Smooth muscle cell (in vitro differentiated cells): ENCODE measurements at regions not wholly inside any gene's neighbourhood (a gene's known extent, or its start where the extent isn't known, plus 50 kb on each side); places are given as distances from the start of the nearest gene placed in this dataset.

Experiments used
- DNase-seq: peaks from one replicate; lab custom pipeline; 2025; ENCODE audit not compliant: unreplicated experiment; lab: John Stamatoyannopoulos, UW
- H2AFZ ChIP-seq: fragments of 200-600 bp; sonication (generic); 2 replicates; pipeline ENCODE4 v1.6.0; 2016; ENCODE audit warnings: antibody characterized with exemption, low read depth, mild to moderate bottlenecking
- H3F3A ChIP-seq: fragments of 200-600 bp; sonication (generic); 2 replicates; pipeline ENCODE4 v1.6.0; 2017; ENCODE audit warnings: antibody characterized with exemption, low read depth
- H3K27ac ChIP-seq: fragments of 200-600 bp; sonication (generic); 2 replicates; pipeline ENCODE4 v1.5.1; 2016; ENCODE audit warnings: low read depth, mild to moderate bottlenecking
- H3K27me3 ChIP-seq: fragments of 200-600 bp; sonication (generic); 2 replicates; pipeline ENCODE4 v1.6.1; 2016; ENCODE audit warnings: low read depth, mild to moderate bottlenecking
- H3K36me3 ChIP-seq: fragments of 200-600 bp; sonication (generic); 2 replicates; pipeline ENCODE4 v1.5.1; 2016; ENCODE audit warnings: low read depth
- H3K4me1 ChIP-seq: fragments of 200-600 bp; sonication (generic); 2 replicates; pipeline ENCODE4 v1.5.1; 2016; ENCODE audit warnings: low read depth
- H3K4me2 ChIP-seq: fragments of 200-600 bp; sonication (generic); 2 replicates; pipeline ENCODE4 v1.6.0; 2016; ENCODE audit warnings: mild to moderate bottlenecking
- H3K4me3 ChIP-seq: fragments of 200-600 bp; sonication (generic); 2 replicates; pipeline ENCODE4 v1.5.1; 2016; ENCODE audit warnings: mild to moderate bottlenecking
- H3K79me2 ChIP-seq: fragments of 200-600 bp; sonication (generic); 2 replicates; pipeline ENCODE4 v1.6.0; 2016; ENCODE audit warnings: low read depth, mild to moderate bottlenecking
- H3K9ac ChIP-seq: fragments of 200-600 bp; sonication (generic); 2 replicates; pipeline ENCODE4 v1.6.0; 2016; ENCODE audit warnings: low read depth
- H3K9me3 ChIP-seq: fragments of 200-600 bp; sonication (generic); replicated peaks from 2 replicates; pipeline ENCODE4 v1.5.1; 2016; ENCODE audit warnings: low read depth
- H4K20me1 ChIP-seq: fragments of 200-600 bp; sonication (generic); 2 replicates; pipeline ENCODE4 v1.6.0; 2016; ENCODE audit warnings: low read depth
- WGBS: methylation state at CpG from one replicate; pipeline ENCODE4 v1.1.7; 2016; ENCODE audit warnings: low lambda C conversion rate; 5-methylcytosine and 5-hydroxymethylcytosine counted together
- TF ChIP-seq, protein P1 (sequence below): fragments of 200-600 bp; sonication (generic); IDR thresholded peaks from 2 replicates; pipeline ENCODE4 v1.5.1; 2017; ENCODE audit warnings: borderline replicate concordance, mild to moderate bottlenecking, antibody characterized with exemption; ENCODE audit not compliant: insufficient read depth, poor library complexity, severe bottlenecking

DNA sequence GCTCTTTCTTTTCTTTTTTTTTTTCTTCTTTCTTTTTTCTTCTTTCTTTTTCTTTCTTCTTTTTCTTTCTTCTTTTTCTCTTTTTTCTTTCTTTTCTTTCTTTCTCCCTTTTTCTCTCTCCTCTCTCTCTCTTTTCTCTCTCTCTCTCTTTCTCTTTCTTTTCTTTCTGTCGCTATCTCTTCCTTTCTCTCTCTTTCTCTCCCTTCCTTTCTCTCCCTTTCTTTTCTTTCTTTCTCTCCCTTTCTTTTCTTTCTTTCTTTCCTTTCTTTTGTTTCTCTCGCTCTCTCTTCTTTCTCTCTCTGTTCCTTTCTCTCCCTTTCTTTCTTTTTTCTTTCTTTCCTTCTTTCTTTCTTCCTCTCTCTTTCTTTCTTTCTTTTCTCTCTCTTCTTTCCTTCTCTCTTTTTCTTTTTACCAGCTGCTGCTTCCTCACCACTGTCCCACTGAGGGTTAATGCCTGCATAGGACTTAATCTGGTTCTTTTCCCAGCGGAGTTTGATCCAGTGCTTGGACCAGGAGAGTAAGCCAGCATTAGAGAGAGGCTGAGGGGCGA is 145.4 kb upstream of the SIX2 start:
- H3K4me3 ChIP-seq = no peak overlapping the region
- H3K9me3 ChIP-seq = no peaks in the 10 kb centered on the region
- H3K9ac ChIP-seq = no peak overlapping the region
- H3K4me2 ChIP-seq = no peak overlapping the region
- H4K20me1 ChIP-seq = no peaks in the 10 kb centered on the region
- H3K27me3 ChIP-seq = peaks cover 22% of the 10 kb centered on the region
- TF ChIP-seq, protein P1, sequence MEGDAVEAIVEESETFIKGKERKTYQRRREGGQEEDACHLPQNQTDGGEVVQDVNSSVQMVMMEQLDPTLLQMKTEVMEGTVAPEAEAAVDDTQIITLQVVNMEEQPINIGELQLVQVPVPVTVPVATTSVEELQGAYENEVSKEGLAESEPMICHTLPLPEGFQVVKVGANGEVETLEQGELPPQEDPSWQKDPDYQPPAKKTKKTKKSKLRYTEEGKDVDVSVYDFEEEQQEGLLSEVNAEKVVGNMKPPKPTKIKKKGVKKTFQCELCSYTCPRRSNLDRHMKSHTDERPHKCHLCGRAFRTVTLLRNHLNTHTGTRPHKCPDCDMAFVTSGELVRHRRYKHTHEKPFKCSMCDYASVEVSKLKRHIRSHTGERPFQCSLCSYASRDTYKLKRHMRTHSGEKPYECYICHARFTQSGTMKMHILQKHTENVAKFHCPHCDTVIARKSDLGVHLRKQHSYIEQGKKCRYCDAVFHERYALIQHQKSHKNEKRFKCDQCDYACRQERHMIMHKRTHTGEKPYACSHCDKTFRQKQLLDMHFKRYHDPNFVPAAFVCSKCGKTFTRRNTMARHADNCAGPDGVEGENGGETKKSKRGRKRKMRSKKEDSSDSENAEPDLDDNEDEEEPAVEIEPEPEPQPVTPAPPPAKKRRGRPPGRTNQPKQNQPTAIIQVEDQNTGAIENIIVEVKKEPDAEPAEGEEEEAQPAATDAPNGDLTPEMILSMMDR = no peak
- H3K27ac ChIP-seq = no peak overlapping the region
- 79% methylated on average over 4 of the region's 4 CpGs for WGBS
- H3K36me3 ChIP-seq = no peaks in the 10 kb centered on the region
- no peak overlapping the region for H2AFZ ChIP-seq
- H3K4me1 ChIP-seq = no peaks in the 10 kb centered on the region
- no peak for DNase-seq
- no peaks in the 10 kb centered on the region for H3F3A ChIP-seq
- no peaks in the 10 kb centered on the region for H3K79me2 ChIP-seq

DNA sequence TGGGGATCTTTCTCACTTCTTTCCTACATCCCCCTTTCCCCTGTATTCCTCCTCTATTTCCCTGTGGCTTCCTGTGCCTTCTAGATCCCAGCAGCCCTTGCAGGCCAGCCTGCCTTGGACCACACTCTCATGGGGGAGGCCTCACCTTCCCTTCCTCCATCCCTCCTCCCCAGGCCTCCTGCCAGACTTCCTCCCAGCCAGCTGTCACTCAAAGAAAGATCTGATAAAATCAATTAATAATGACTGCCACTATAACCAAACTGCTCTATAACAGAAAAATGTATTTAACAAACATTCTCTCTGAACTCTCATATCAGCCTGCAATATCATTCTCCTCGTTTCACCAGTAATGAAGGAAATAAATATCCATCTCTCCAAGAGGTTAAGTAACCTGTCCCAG is 144.9 kb upstream of the SIX2 start:
- no peak overlapping the region for H2AFZ ChIP-seq
- H3K4me3 ChIP-seq = no peak overlapping the region
- no peaks in the 10 kb centered on the region for H3K4me1 ChIP-seq
- H3K79me2 ChIP-seq = no peaks in the 10 kb centered on the region
- H3K36me3 ChIP-seq = no peaks in the 10 kb centered on the region
- H3F3A ChIP-seq = no peaks in the 10 kb centered on the region
- H3K4me2 ChIP-seq = no peak overlapping the region
- TF ChIP-seq, protein P1 = no peak
- WGBS = 86% methylated on average over 1 of the region's 1 CpG
- H3K27ac ChIP-seq = no peak overlapping the region
- no peaks in the 10 kb centered on the region for H3K9me3 ChIP-seq
- no peak overlapping the region for H3K9ac ChIP-seq
- no peaks in the 10 kb centered on the region for H4K20me1 ChIP-seq
- H3K27me3 ChIP-seq = peaks cover 22% of the 10 kb centered on the region
- DNase-seq = no peak

DNA sequence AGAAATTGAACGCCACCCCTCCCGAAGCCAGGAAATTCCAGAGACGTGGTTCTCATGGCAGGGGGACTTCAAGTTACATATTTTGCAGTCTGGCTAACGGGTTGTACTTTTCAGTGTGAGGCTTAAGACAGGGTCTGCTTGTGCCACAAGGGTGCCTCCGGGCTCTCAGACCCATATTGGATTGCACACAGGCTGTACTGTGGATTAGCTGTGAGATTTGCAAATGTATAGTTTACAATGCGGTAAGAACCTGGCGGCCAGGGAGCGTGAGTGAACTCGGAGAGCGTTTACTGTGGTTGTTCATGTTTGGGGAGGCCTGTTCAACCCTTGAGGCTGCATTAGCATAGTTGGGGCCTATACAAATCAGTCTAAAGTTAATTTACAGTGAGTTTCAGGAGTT is 143.9 kb upstream of the SIX2 start:
- H3K27me3 ChIP-seq = peaks cover 19% of the 10 kb centered on the region
- 90% methylated on average over 10 of the region's 10 CpGs for WGBS

DNA sequence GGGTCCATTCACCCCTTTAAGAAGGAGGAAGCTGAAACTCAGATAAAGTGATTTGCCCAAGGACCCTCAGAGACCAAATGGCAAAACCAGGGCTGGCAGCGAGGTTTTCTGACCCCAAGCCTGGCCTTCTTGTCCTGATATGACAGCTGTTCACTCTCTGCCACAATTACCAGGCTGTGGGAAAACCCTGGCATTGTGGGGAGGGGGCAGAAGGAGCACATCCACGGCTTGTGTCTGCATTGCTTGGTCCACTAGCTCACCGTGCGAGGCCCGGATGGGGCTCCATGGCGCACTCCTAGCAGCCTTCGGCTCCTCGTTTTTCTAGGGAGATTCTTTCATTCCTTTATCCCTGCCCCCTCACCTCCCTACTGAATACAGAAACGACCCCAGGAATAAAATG is 143.4 kb upstream of the SIX2 start:
- WGBS = 85% methylated on average over 9 of the region's 9 CpGs
- no peaks in the 10 kb centered on the region for H3K36me3 ChIP-seq
- no peak overlapping the region for H2AFZ ChIP-seq
- H3K27ac ChIP-seq = no peak overlapping the region
- H3K9me3 ChIP-seq = no peaks in the 10 kb centered on the region
- peaks cover 17% of the 10 kb centered on the region for H3K27me3 ChIP-seq
- DNase-seq = no peak
- H3K4me2 ChIP-seq = no peak overlapping the region
- no peaks in the 10 kb centered on the region for H3K4me1 ChIP-seq
- TF ChIP-seq, protein P1 = no peak
- H4K20me1 ChIP-seq = no peaks in the 10 kb centered on the region
- no peaks in the 10 kb centered on the region for H3K79me2 ChIP-seq
- H3F3A ChIP-seq = no peaks in the 10 kb centered on the region
- H3K4me3 ChIP-seq = no peak overlapping the region
- no peak overlapping the region for H3K9ac ChIP-seq

More for the DNA sequence above, 143.9 kb upstream of the SIX2 start:
- Histone ChIP-seq H4K20me1 (no peaks in the 10 kb centered on the region), H3K4me1 (no peaks in the 10 kb centered on the region), H3K4me2 (no peak overlapping the region), H3K27ac (no peak overlapping the region), H3F3A (no peaks in the 10 kb centered on the region), H3K9ac (no peak overlapping the region), H3K36me3 (no peaks in the 10 kb centered on the region), H2AFZ (no peak overlapping the region), H3K4me3 (no peak overlapping the region), H3K9me3 (no peaks in the 10 kb centered on the region), H3K79me2 (no peaks in the 10 kb centered on the region)
- TF ChIP-seq, protein P1 = no peak
- DNase-seq = no peak
